Prostate gland (tissue), 2 donors: ENCODE measurements at regions not wholly inside any gene's neighbourhood (a gene's known extent, or its start where the extent isn't known, plus 50 kb on each side); places are given as distances from the start of the nearest gene placed in this dataset.

Experiments
- POLR2A ChIP-seq: fragments of 450-650 bp; IDR thresholded peaks from one replicate; pipeline ENCODE4 v1.6.1; 2016; ENCODE audit warnings: antibody characterized with exemption, mild to moderate bottlenecking
- TF ChIP-seq, protein P1 (sequence below), 4 experiments: fragments of 200-600 bp in 2 of 4; fragments of 450-650 bp in 2 of 4; sonication (generic) in 2 of 4; IDR thresholded peaks; 1 replicate in 3 of 4; 2 replicates in 1 of 4; pipeline ENCODE4 v1.5.1; 2016 to 2019; ENCODE audit warnings: antibody characterized with exemption in 4 of 4, mild to moderate bottlenecking in 2 of 4, moderate library complexity in 2 of 4

DNA sequence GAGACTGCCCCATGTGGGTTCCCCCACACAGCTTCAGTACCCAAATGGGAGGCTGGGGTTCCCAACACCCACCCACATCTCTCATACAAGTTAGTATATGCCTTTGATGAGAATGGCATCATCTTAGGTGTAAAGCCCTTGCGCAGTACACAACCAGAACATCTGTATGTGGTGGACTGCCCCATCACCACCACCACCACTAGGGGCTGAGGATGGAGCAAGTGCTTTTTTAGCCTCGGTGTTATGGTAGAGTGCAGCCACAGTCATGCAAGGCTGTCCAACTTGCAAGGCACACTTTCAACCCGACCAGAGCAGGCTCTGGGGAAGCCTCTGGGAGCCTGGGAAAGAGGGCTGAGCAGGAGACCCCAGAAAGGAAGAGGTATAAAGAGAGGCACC is 241.2 kb downstream of the TFCP2L1 start:
- TF ChIP-seq, protein P1, sequence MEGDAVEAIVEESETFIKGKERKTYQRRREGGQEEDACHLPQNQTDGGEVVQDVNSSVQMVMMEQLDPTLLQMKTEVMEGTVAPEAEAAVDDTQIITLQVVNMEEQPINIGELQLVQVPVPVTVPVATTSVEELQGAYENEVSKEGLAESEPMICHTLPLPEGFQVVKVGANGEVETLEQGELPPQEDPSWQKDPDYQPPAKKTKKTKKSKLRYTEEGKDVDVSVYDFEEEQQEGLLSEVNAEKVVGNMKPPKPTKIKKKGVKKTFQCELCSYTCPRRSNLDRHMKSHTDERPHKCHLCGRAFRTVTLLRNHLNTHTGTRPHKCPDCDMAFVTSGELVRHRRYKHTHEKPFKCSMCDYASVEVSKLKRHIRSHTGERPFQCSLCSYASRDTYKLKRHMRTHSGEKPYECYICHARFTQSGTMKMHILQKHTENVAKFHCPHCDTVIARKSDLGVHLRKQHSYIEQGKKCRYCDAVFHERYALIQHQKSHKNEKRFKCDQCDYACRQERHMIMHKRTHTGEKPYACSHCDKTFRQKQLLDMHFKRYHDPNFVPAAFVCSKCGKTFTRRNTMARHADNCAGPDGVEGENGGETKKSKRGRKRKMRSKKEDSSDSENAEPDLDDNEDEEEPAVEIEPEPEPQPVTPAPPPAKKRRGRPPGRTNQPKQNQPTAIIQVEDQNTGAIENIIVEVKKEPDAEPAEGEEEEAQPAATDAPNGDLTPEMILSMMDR (IDR thresholded peaks at IDR 0.05), result no peak
- TF ChIP-seq POLR2A, result no peak
